Hematopoietic multipotent progenitor cell treated with erythropoietin and hydrocortisone succinate and interleukin-3 and kit ligand, for 8 days (in vitro differentiated cells): ENCODE measurements at regions not wholly inside any gene's neighbourhood (a gene's known extent, or its start where the extent isn't known, plus 50 kb on each side); places are given as distances from the start of the nearest gene placed in this dataset.
"Not testable (repeated sequence)": the region's sequence is repeated elsewhere in the genome, so short reads cannot be mapped to it uniquely, and the experiment has no call there.

ENCODE experiments used
- DNase-seq: peaks from one replicate; pipeline ENCODE4 v3.0.0-alpha.2; 2015

- no peak for DNase-seq
These were observed 75.3 kb downstream of the UTRN start for GRCh38 chr6:144360401-144360800.

DNA sequence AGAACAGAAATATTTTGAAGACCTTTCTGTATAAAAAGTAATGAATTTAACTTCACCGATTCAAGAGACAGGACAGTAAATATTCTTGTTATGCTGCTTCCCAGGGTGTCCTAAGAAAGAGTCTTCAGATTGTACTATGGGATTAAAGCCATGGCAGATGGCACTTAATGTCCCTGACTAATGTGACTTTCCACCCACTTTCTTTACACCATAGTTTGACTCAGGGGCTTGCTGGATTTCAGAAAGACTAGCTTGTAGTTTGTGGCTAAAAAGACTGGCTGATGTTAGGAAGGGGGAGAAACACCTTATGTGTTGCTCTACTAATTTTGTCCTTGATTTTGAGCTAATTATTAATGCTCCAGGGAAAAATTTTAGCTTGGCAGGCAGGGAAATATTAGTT is 75.9 kb downstream of the UTRN start:
- no peak for DNase-seq

GRCh38 chr6:144362042-144363018 is 77.2 kb downstream of the UTRN start:
- DNase-seq, result no peak

GRCh38 chr6:144364208-144364720 is 79.1 kb downstream of the UTRN start:
- DNase-seq, result no peak

GRCh38 chr6:144364782-144365181 is 79.6 kb downstream of the UTRN start:
- DNase-seq, result no peak

- DNase-seq, result no peak
These were observed 80.1 kb downstream of the UTRN start for GRCh38 chr6:144365271-144365670.

DNA sequence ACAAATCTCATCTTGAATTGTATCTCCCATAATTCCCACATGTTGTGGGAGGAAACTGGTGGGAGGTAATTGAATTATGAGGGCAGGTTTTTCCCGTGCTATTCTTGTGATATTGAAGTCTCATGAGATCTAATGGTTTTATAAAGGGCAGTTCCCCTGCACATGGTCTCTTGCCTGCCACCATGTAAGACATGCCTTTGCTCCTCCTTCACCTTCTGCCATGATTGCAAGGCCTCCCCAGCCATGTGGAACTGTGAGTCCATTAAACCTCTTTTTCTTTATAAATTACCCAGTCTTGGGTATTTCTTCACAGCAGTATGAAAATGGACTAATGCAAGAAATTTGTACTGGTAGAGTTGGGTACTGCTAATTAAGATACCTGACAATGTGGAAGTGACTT is 84.6 kb downstream of the UTRN start:
- not testable (repeated sequence) for DNase-seq

DNA sequence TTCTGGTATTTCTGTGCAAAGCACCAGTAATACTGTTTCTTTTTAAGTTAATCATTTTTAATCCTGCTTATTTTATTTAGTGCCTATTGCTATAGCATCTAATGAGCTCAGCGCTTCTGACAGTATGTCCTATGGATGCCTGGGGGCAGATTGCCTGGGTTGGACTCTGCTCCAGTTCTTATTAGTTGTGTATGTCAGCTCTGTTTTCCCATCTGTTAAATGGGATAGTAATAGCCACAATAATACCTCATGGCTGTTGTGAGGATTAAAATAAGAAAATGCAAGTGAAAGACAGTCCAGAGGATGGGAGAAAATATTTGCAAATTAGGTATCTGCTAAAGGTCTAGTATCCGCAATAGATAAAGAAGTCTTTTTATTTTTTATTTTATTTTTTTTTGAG is 87.0 kb downstream of the UTRN start:
- DNase-seq, result no peak

DNA sequence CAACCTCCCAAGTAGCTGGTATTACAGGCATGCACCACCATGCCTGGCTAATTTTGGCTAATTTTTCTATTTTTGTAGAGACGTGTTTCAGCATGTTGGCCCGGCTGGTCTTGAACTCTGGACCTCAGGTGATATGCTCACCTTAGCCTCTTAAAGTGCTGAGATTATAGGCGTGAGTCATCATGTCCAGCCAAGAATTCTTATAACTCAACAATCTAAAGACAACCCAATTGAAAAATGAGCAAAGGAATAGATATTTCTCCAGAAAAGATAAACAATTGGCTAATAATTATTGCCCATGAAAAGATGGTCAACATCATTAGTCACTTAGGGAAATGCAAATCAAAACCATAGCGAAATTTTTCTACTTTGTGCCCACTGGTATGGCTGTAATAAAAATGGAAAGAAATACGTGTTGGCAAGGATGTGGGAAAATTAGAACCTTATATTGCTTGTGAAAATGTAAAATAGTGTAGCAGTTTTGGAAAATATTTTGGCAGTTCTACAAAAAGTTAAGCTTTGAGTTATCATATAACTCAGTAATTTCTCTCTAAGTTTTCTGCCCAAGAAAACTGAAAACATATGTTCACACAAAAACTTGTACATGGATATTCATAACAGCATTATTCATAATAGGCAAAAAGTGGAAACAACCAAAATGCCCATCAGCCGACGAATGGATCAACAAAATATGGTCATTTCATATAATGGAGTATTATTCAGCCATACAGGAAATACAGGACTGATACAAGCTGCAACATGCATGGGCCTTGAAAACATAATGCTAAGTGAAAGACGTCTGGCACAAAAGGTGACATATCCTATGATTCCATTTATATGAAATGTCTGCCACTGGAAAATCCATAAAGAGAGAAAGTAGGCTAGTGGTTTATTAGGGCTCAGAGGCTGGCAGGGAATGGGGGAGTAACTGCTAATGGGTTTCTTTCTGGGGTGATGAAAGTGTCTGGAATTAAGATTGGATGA is 87.8 kb downstream of the UTRN start:
- no peak for DNase-seq

GRCh38 chr6:144374525-144374924 is 89.4 kb downstream of the UTRN start:
- not testable (repeated sequence) for DNase-seq

DNA sequence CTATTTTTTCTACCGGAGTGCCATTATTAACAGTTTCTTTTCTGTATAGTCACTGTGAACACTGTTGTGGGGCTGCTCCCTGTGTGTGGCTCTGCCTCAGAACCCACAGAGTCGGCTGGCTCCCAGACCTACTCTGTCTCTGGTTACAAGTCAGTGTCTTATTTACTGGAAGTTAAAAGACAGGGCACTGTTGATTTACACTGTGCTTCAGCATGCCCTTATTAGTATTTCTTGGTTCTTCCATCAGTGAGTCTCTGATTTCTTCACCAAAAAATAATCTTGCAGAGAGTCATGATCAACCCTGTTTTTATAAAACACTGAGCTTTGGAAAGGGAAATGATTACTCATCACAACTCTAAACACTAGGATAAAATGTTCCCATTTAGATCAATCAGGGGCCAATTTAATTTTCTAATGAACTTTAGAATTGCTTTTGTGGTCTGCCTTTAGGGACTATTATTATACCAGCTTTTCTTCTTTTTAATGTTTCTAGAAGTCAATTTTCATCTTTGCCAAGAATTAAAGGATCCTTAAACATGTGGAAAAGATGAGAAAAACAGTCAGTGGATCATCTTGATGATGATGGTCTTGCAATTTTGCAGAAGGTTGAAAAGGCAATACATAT is 92.6 kb downstream of the UTRN start:
- DNase-seq, result no peak

DNA sequence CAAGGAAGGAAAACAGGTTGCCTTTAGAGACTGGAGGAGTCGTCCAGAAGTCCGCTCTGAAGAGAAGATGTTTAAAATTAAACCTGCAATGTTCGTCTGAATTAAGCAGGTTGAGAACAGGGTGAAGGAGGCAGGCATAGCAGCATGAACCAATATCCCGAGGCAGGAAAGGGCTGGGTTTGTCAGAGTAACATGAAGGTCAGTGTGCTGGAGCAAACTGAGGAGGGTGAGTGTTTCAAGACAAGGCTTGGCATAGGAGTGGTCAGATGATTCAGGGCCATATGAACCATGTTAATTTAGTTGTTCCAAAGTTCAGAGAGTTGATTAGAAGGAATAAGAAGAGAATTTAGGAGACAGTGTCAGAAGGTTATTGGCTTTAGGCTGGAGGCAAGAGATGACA is 93.3 kb downstream of the UTRN start:
- no peak for DNase-seq

- DNase-seq, result no peak
These were observed 94.2 kb downstream of the UTRN start for GRCh38 chr6:144379356-144379755.

DNA sequence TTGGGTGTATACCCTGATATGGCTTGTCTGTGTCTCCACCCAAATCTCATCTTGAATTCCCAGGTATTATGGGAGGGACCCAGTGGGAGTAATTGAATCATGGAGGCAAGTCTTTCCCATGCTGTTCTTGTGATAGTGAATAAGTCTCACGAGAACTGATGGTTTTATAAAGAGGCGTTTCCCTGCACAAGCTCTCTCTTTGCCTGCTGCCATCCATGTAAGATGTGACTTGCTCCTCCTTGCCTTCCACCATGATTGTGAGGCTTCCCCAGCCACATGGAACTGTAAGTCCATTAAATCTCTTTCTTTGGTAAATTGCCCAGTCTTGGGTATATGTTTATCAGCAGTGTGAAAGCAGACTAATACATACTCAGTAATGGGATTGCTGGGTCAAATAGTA is 96.4 kb downstream of the UTRN start:
- not testable (repeated sequence) for DNase-seq

- DNase-seq, result no peak
These were observed 98.2 kb downstream of the UTRN start for GRCh38 chr6:144383336-144383735.

DNA sequence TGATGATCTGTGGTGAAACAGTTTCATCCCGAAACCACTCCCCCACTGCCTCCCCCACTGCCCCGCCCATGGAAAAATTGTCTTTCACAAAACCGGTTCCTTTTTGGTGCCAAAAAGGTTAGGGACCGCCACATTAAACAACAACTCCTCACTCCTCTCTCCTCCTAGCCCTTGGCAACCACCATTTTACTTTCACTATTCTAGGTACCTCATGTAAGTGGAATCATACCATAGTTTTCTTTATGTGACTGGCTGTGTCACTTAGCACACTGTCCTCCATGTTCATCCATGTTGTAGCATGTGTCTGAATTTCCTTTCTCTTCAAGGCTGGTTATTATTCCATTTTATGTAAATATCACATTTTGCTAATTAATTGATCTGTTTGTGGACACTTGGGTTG is 99.3 kb downstream of the UTRN start:
- no peak for DNase-seq

GRCh38 chr6:144389474-144389873 is 104.3 kb downstream of the UTRN start:
- not testable (repeated sequence) for DNase-seq

DNA sequence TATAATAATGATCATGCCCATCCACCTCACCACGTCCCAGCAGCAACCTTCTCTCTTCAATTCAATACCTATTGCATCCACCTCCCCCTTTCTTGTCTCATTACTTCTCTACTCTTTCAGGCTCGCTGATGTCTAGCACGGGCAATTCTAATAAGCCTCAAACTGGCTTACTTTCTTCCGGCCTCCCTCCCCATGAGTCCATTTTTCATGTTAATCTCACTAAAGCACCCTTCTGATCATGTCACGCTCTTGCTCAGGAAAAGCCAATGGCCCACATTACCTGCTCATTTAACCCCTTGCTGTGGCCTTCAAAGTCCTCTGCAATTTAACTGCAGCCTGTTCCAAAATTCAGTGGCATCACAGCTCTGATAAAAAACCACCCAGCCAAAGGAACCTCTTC is 105.1 kb downstream of the UTRN start:
- DNase-seq, result no peak

DNA sequence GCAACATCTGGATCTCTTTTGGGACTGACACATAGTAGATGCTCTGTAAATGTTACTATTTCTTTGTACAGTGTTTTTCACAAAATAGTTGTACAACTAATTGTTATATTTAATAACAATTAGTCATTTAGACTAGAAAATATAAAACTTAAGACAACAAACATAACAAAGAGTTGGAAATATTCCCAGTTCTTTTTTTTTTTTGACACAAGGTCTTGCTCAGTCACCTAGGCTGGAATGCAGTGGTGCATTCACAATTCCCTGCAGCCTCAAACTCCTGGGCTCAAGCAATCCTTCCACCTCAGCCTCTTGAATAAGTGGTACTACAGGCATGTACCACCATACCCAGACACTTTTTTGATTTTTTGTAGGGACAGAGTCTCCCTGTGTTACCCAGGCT is 105.8 kb downstream of the UTRN start:
- DNase-seq, result no peak

- no peak for DNase-seq
These were observed 107.4 kb downstream of the UTRN start for GRCh38 chr6:144392536-144392935.

DNA sequence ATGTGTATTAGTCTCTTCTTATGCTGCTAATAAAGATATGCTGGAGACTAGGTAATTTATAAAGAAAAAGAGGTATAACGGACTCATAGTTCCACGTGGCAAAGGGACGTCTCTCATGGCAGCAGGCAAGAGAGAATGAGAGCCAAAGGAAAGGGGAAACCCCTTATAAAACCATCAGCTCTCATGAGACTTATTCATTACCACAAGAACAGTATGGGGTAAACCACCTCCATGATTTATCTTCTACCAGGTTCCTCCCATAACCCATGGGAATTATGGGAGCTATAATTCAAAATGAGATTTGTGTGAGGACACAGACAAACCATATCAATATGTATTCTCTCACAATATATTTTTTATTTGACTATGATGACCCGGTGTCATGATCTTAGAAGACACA is 109.1 kb downstream of the UTRN start:
- DNase-seq, result no peak

- no peak for DNase-seq
These were observed 109.9 kb downstream of the UTRN start for GRCh38 chr6:144395014-144395413.

- no peak for DNase-seq
These were observed 110.7 kb downstream of the UTRN start for GRCh38 chr6:144395826-144396225.
